ENCODE measurements at regions not wholly inside any gene's neighbourhood (a gene's known extent, or its start where the extent isn't known, plus 50 kb on each side); places are given as distances from the start of the nearest gene placed in this dataset.

DNA sequence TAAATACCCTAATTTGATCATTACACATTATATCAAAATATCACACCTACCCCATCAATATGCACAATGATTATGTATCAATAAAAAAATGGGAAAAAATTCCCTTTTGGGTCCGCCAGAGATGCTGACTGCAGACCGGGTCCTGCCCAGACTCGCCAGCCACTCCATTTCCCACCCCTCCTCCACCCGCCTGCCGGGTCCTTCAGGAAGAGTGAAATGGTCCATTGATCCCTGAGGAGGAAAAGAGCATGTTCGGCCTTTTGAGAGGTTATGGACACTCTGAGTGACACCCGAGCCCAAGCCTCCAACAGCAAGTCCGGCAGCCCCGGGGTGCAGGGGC, 123.9 kb upstream of the ZFHX3 start:
- TF ChIP-seq, protein P1, sequence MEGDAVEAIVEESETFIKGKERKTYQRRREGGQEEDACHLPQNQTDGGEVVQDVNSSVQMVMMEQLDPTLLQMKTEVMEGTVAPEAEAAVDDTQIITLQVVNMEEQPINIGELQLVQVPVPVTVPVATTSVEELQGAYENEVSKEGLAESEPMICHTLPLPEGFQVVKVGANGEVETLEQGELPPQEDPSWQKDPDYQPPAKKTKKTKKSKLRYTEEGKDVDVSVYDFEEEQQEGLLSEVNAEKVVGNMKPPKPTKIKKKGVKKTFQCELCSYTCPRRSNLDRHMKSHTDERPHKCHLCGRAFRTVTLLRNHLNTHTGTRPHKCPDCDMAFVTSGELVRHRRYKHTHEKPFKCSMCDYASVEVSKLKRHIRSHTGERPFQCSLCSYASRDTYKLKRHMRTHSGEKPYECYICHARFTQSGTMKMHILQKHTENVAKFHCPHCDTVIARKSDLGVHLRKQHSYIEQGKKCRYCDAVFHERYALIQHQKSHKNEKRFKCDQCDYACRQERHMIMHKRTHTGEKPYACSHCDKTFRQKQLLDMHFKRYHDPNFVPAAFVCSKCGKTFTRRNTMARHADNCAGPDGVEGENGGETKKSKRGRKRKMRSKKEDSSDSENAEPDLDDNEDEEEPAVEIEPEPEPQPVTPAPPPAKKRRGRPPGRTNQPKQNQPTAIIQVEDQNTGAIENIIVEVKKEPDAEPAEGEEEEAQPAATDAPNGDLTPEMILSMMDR (conservative IDR thresholded peaks at IDR 0.05 in 1 of 2, IDR thresholded peaks at IDR 0.05 in 1 of 2; ENCODE audit: extremely low read depth in 1 of 2, insufficient read depth in 1 of 2, low read depth in 1 of 2, low read length in 2 of 2) = no peak
- TF ChIP-seq EZH2 (IDR thresholded peaks at IDR 0.05; ENCODE audit: borderline replicate concordance, low read length) = no peak

All from mammary epithelial cell (primary cell).